C4-2B (cell line): ENCODE measurements at regions not wholly inside any gene's neighbourhood (a gene's known extent, or its start where the extent isn't known, plus 50 kb on each side); places are given as distances from the start of the nearest gene placed in this dataset.

Experiments
- ZFX ChIP-seq: fragments of 450-650 bp; IDR thresholded peaks from 2 replicates; pipeline ENCODE4 v1.6.1; 2017
- TF ChIP-seq, protein P1 (sequence below): fragments of 450-650 bp; conservative IDR thresholded peaks from 2 replicates; pipeline ENCODE4 v1.5.1; 2017; ENCODE audit warnings: mild to moderate bottlenecking

- TF ChIP-seq, protein P1, sequence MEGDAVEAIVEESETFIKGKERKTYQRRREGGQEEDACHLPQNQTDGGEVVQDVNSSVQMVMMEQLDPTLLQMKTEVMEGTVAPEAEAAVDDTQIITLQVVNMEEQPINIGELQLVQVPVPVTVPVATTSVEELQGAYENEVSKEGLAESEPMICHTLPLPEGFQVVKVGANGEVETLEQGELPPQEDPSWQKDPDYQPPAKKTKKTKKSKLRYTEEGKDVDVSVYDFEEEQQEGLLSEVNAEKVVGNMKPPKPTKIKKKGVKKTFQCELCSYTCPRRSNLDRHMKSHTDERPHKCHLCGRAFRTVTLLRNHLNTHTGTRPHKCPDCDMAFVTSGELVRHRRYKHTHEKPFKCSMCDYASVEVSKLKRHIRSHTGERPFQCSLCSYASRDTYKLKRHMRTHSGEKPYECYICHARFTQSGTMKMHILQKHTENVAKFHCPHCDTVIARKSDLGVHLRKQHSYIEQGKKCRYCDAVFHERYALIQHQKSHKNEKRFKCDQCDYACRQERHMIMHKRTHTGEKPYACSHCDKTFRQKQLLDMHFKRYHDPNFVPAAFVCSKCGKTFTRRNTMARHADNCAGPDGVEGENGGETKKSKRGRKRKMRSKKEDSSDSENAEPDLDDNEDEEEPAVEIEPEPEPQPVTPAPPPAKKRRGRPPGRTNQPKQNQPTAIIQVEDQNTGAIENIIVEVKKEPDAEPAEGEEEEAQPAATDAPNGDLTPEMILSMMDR: no peak
- TF ChIP-seq ZFX: no peak
Measured at GRCh38 chr16:48960830-48961229, 320.8 kb downstream of the CBLN1 start.
